ENCODE measurements at regions not wholly inside any gene's neighbourhood (a gene's known extent, or its start where the extent isn't known, plus 50 kb on each side); places are given as distances from the start of the nearest gene placed in this dataset.

GRCh38 chrX:10875995-10876394 lies 235.1 kb upstream of the HCCS start:
- Histone ChIP-seq H3K4me1 (ENCODE audit: control insufficient read depth, low read length) (no peaks in the 10 kb centered on the region), H4K20me1 (ENCODE audit: control insufficient read depth, insufficient read depth, low read depth, low read length) (no peaks in the 10 kb centered on the region), H3K79me2 (ENCODE audit: control insufficient read depth, low read length) (no peaks in the 10 kb centered on the region), H3F3A (ENCODE audit: control insufficient read depth, insufficient read depth) (no peaks in the 10 kb centered on the region), H3K4me2 (ENCODE audit: low read length) (no peak overlapping the region), H3K4me3 (ENCODE audit: low read length) (no peak overlapping the region), H3K36me3 (ENCODE audit: control insufficient read depth, low read length) (no peaks in the 10 kb centered on the region), H3K9me3 (ENCODE audit: control insufficient read depth, insufficient read depth, low read length) (no peaks in the 10 kb centered on the region), H3K27ac (ENCODE audit: low read depth, low read length) (no peak overlapping the region), H3K27me3 (ENCODE audit: control insufficient read depth, low read length) (no peaks in the 10 kb centered on the region), H3K9me2 (replicated peaks; ENCODE audit: control insufficient read depth, low read length) (no peaks in the 10 kb centered on the region)
- TF ChIP-seq CTCF (IDR thresholded peaks at IDR 0.05; ENCODE audit: low read depth, low read length, poor library complexity, severe bottlenecking), result no peak
- no peak for TF ChIP-seq EZH2phosphoT487 (IDR thresholded peaks at IDR 0.05; ENCODE audit: borderline replicate concordance, low read length)

- Histone ChIP-seq H3K9me3 (ENCODE audit: control insufficient read depth, insufficient read depth, low read length) (no peaks in the 10 kb centered on the region), H3K36me3 (ENCODE audit: control insufficient read depth, low read length) (no peaks in the 10 kb centered on the region), H3K79me2 (ENCODE audit: control insufficient read depth, low read length) (no peaks in the 10 kb centered on the region), H3K27me3 (ENCODE audit: control insufficient read depth, low read length) (no peaks in the 10 kb centered on the region), H3K4me1 (ENCODE audit: control insufficient read depth, low read length) (no peaks in the 10 kb centered on the region), H3K4me2 (ENCODE audit: low read length) (no peak overlapping the region), H3K27ac (ENCODE audit: low read depth, low read length) (no peak overlapping the region), H3K4me3 (ENCODE audit: low read length) (no peak overlapping the region), H3K9me2 (replicated peaks; ENCODE audit: control insufficient read depth, low read length) (no peaks in the 10 kb centered on the region), H4K20me1 (ENCODE audit: control insufficient read depth, insufficient read depth, low read depth, low read length) (no peaks in the 10 kb centered on the region), H3F3A (ENCODE audit: control insufficient read depth, insufficient read depth) (no peaks in the 10 kb centered on the region)
- no peak for TF ChIP-seq EZH2phosphoT487 (IDR thresholded peaks at IDR 0.05; ENCODE audit: borderline replicate concordance, low read length)
- TF ChIP-seq CTCF (IDR thresholded peaks at IDR 0.05; ENCODE audit: low read depth, low read length, poor library complexity, severe bottlenecking), result no peak
Observed at GRCh38 chrX:10882484-10882883, 228.6 kb upstream of the HCCS start.

- Histone ChIP-seq H3K79me2 (ENCODE audit: control insufficient read depth, low read length) (no peaks in the 10 kb centered on the region), H3F3A (ENCODE audit: control insufficient read depth, insufficient read depth) (no peaks in the 10 kb centered on the region), H3K4me2 (ENCODE audit: low read length) (no peak overlapping the region), H3K27me3 (ENCODE audit: control insufficient read depth, low read length) (no peaks in the 10 kb centered on the region), H3K4me1 (ENCODE audit: control insufficient read depth, low read length) (no peaks in the 10 kb centered on the region), H3K9me3 (ENCODE audit: control insufficient read depth, insufficient read depth, low read length) (no peaks in the 10 kb centered on the region), H3K4me3 (ENCODE audit: low read length) (no peak overlapping the region), H3K9me2 (replicated peaks; ENCODE audit: control insufficient read depth, low read length) (no peaks in the 10 kb centered on the region), H3K27ac (ENCODE audit: low read depth, low read length) (no peak overlapping the region), H3K36me3 (ENCODE audit: control insufficient read depth, low read length) (no peaks in the 10 kb centered on the region), H4K20me1 (ENCODE audit: control insufficient read depth, insufficient read depth, low read depth, low read length) (no peaks in the 10 kb centered on the region)
- TF ChIP-seq CTCF (IDR thresholded peaks at IDR 0.05; ENCODE audit: low read depth, low read length, poor library complexity, severe bottlenecking), result no peak
- TF ChIP-seq EZH2phosphoT487 (IDR thresholded peaks at IDR 0.05; ENCODE audit: borderline replicate concordance, low read length), result no peak
Observed at GRCh38 chrX:10884246-10884645, 226.9 kb upstream of the HCCS start.

All from DOHH2 (cell line).